ENCODE measurements at regions not wholly inside any gene's neighbourhood (a gene's known extent, or its start where the extent isn't known, plus 50 kb on each side); places are given as distances from the start of the nearest gene placed in this dataset.
A peak's percentile ranks its signal among the peaks of the same experiment; 100 is the strongest.
"Not testable (repeated sequence)": the region's sequence is repeated elsewhere in the genome, so short reads cannot be mapped to it uniquely, and the experiment has no call there.

DNA sequence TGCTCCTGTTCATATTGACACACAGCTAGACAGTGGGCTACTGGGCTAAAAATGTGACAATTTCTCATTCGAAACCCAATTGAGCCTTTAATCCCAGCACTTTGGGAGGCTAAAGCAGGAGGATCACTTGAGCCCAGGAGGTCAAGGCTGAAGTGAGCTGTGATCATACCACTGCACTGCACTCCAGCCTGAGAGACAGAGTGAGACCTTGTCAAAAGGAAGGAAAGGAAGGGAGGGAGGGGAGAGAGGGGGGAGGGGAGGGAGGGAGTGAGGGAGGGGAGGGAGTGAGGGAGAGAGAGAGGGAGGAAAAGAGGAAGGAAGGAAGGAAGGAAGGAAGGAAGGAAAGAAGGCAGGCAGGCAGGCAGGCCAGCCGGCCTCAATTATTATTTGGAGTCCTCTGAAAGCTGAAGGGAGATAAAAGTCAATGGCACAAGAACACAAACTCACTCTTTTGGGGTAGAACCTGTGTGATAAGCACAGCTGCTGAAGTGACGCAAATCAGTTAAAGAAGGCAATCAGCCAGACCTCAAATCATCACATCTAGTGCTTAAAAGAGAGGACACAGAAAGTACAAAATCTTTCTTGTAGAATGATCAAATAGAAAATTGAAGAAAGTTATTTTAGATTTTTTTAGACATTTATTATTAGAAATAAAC lies 98.1 kb downstream of the CCDC71L start:
- DNase-seq = no peak

DNA sequence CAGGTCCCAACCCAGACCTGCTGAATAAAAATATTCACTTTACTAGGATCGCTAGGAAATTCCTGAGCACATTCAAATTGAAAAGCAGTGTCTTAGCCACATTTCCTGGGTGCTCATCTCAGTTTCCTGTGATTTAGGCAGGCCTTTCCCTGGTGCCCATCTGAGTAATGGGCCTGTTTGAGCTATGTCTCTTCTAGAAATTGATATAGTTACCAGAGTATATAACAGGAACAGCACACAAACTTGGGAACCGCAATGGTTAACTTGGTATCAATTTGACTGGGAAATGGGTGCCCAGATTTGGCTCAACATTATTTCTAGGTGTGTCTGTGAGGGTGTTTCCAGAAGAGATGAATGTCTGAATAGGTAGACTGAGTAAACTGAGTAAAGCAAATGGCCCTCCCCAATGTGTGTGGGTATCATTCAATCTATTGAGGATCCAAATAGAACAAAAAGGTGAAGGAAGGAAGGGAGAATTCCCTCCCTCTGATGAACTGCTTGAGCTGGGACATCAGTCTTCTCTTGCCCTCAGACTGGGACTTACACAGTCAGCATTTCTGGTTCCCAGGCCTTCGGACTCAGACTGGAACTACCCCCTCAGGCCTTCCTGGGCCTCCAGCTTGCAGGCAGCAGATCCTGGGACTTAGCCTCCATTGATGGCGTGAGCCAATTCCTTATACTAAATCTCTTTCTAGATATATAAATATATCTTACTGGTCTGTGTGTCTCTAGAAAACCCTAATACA lies 99.1 kb downstream of the CCDC71L start:
- DNase-seq = no peak

DNA sequence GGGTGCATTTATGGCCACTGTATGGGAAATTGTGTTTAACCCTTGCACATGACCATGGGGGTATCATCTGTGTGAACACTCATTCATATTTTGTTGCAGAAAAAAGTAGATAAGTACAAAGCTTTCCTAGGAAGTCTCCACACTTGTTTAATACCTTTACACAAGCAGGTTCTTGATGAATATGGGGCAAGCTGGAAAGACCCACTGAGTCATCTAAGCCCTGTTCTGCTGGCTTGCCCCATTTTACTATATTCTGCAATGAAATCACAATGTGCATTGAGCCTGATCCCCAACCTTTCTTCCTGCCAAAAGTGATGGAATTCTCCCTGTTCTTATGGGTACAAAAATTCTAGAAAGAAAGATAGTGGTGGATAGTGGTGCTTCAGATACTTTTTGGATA lies 99.8 kb downstream of the CCDC71L start:
- DNase-seq = no peak

DNA sequence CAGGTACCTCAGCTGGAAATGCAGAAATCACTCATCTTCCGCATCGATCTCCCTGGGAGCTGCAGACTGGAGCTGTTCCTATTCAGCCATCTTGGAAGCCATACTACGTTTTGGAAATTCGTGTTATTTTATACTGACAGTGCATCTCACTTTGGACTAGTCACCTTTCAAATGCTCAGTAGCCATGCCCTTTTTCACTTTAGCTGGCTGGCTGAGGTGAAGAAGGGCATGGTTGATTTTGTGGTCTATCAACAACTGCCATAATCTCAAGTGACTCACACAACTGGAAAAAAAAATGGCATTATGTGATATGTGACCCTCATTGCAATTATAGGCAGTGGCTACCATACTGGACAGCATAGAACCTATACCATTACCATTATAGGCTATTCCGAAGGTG lies 100.5 kb downstream of the CCDC71L start:
- no peak for DNase-seq

DNA sequence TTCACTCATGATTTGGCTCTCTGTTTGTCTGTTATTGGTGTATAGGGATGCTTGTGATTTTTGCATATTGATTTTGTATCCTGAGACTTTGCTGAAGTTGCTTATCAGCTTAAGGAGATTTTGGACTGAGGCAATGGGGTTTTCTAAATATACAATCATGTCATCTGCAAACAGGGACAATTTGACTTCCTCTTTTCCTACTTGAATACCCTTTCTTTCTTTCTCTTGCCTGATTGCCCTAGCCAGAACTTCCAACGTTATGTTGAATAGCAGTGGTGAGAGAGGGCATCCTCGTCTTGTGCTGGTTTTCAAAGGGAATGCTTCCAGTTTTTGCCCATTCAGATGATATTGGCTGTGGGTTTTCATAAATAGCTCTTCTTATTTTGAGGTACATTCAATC lies 104.7 kb downstream of the CCDC71L start:
- DNase-seq = not testable (repeated sequence)

DNA sequence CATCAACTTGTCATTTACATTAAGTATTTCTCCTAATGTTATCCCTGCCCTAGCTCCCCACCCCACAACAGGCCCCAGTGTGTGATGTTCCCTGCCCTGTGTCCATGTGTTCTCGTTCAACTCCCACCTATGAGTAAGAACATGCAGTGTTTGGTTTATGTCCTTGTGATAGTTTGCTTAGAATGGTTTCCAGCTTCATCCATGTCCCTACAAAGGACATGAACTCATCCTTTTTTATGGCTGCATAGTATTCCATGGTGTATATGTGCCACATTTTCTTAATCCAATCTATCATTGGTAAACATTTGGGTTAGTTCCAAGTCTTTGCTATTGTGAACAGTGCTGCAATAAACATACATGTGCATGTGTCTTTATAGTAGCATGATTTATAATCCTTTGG lies 106.3 kb downstream of the CCDC71L start:
- not testable (repeated sequence) for DNase-seq

DNA sequence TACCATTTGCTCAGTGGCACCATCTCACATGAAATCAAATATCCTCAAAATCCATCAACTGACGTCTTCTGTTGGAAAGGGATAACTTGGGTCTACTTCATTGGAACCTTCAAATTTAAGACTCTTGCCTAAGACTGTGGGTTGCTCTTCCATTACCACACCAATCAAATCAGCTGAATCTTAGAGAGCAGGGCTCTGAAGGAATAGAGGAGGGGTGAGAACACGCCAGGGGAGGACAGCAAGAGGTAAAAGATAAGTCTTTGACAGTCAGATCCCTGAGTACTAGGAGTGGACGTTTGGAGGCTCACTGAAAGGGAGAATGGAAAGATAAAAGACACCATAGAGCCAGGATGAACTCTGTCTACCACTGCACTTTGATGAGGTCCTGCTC lies 107.5 kb downstream of the CCDC71L start:
- no peak for DNase-seq

DNA sequence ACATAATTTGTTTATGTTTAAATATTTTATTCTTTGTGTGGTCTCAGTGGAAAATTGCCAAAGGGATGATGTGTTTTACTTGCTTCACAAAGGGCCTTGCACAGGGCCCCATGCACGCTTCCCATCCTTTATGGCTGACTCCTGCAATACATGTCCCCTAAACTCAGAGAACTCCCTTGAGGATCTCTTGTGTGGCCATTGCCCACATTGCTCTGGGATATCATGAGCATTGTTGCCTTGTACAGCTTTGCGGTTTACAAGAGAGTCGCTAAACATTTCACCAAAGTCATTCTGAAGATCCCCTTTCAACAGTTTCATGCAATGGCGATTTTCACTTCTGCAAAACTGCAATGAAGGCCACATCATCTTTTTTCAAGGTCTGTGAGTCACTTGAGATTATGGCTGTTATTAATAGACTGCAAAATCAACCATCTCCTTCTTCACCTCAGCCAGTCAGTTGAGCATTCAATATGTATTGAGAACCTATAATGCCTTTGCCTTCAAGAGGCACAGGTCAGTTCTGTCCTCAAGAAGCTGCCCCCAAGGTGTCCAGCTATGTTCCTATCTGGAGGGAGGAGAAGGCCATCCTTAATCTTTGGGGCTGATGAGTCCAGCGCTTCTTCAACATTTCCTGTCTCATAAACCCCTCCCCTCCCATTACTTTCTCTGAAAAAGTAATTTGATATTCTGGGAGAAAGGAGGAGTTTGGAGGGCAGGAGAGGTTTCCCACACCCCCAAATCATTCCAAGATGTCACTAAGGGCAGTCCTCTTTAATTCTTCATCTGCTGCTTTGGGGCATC lies 108.1 kb downstream of the CCDC71L start:
- DNase-seq = no peak

DNA sequence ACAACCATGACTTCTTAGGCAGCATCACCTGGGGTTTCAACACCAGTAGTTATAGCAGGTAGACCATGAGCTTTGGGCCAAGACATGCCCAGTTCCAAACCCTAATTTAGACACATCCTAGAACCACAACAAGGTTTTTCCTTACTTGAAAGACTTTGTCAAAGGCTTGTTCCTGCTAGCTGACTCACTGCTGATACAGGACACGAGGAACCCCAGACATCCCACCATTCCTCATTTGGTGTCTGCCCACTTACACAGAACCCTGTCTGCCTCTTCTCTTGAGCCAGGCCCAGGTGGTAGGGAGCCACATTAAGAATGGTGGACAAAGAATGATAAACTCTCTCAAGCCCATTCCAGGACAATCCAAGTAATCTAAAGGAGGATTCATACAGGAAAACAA lies 109.0 kb downstream of the CCDC71L start:
- DNase-seq = no peak

DNA sequence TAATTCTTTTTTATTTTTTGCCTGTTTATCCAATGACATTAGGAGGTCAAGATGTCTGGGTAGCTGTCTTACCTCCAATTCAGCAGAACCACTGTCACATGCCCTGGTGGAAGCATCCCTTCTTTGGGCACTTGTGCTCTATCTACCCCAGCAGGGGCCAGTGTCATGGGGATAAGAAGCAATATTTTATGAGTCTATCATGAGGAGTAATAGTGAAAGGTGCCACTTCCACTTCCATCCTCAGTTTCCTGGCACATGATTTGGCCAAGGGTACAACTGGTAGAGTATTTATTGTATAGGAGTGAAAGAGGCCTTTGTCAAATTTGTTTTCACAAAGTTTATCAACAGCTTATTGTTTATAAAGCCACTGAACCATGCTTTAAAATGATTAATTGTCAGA lies 112.5 kb downstream of the CCDC71L start:
- no peak for DNase-seq

DNA sequence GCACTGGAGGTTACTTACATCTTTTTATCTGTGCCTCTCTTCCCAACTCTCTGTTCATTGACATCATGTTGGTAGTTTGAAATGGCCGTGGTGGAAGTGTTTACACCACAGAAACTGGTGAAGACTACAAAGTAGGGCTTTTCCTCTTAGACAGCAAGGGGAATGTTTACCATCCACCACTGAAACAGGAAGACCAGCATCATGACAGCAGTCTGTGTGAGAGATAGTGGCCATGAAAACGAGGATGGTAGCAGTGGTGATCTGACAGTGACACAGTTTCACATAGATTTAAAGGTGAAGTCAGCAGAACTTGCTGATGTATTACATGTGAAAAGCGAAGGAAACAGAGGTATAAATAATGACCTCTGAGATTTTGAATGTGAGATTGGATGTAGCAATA lies 115.7 kb downstream of the CCDC71L start:
- DNase-seq = no peak

DNA sequence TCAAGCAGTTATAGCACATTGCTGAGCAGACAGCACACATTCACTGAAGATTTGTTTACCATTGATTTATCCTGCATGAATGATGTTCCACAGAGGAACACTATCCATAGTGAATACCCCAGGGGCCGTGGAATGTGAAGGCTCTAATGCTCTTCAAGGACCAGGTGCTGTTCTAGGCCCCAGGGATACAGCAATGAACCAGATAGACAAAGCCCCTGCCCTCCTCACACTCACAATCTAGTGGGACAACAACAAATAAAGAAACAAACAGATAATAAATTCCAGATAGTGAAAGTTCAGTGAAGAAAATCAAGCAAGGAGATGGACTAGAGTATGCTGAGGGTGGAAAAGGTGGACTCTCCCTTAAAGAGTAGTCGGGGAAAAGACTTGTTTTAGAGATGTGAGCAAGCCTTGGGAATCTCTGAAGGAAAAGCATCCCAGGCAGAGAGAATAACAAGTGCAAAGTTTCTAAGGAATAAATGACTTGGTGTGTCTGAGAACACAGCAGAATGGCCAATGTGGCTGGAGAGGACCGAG lies 117.7 kb downstream of the CCDC71L start:
- no peak for DNase-seq

DNA sequence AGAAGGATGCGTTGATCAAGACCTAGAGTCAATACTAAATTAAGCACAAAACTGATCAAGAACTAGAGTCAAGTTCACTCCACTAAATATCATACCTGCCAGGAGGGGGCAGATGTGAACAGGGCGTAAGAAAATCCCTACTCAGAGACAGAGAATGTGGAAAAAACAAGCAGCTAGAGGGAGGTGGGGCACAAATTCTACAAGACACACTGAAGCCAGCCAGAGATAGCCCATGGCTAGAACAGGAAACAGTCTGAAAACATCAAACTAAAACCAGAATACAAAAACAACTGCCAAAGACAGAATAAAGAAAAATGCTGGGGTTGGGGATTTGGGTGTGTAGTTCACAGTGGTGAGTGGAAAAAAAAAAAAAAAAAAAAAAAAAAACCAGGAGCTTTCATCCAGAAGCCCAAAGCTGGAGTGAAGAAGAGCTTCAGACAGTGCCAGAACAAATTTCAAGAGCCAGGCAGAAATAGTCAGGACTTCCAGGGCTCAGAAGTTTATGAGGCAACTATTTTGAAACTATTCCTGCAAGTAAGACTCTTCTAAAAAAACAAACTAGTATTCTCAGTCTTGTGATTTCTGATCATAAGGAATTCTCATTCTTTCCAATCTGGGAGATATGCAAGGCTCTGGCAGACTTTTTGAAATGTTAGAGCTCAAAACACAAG lies 118.3 kb downstream of the CCDC71L start:
- peak; percentile 52 to 55 for DNase-seq

DNA sequence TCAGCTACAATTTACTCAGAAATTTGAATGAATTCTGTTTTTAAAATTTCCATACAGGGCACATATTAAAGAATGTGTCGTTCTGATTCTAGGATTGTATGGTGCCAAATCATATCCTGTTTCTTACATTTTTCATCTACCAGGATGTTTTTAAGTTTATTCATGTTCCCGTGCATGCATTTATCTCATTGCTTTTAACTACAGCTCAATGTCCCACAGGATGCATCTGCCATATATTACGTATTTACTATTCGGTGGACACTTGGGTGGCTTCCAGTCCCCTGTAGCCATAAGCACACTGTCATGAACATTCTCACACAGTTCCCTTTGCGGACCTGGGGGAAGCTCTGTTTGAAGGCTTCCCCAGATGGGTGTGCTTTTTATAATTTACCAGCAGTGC lies 122.3 kb downstream of the CCDC71L start:
- DNase-seq = no peak

DNA sequence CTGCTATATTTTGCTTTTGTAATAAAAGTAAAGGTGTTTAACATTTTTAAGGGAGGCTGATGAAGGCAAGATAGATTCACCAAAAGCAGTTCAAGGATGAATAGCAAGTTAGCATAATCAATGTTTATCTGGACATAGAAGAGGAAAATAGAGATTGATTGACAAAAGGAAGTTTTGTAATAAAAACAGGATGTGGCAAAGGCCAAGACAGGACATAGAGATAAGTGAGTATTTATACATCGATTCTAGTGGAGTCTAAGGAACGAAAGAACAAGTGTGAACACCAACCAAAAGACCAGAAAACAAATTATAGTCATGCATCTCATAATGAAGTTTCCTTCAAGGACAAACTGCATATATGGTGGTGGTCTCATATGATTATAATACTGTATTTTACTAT lies 123.8 kb downstream of the CCDC71L start:
- DNase-seq = no peak

DNA sequence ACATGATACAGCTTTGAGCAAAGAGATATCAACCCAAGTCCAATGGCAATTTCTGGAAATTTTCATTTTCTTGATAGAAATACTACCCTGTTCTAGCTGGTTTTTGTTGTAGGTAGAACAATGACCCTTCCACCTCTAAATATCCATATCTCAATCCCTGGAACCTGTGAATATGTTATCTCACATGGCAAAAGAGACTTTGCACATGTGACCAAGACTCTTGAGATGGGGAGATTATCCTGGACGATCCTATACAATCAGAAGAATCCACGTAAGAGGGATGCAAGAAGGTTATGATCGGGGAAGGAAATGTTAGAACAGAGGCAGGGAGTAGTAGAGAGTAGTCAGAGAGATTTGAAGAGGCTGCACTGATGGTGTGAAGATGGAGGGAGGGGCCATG lies 124.9 kb downstream of the CCDC71L start:
- DNase-seq = no peak

DNA sequence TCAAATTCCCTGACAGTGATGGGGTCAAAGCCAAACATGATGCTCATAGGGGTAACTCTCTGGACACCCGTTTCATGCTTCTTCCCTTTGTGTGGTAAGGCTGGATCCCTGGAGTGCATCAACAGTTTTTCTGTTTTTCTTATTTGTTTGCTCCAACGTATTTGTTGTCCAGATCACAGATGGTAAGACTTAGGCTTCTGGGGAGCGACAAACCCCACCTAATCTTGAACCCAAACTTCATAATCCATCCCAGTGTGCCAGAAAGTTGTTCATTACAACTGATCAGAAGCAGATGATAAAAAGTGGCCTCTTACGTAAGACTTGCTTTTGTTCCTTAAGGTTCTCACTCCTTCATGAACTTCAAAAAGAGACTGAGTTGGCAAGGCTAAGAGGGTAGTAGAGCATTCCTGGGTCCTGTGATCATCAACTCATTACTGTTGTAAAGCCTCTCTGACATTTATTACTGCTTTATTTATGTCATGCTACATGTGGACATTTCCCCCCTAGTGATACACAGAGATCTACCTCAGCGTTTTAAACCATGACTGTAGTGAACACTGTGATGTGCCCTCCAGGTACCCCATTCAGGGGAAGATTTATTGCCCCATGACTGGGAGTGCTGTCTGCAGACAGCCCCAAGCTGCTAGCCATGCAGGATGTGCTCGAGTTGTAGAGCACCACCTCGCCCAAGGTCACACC lies 125.6 kb downstream of the CCDC71L start:
- no peak for DNase-seq

DNA sequence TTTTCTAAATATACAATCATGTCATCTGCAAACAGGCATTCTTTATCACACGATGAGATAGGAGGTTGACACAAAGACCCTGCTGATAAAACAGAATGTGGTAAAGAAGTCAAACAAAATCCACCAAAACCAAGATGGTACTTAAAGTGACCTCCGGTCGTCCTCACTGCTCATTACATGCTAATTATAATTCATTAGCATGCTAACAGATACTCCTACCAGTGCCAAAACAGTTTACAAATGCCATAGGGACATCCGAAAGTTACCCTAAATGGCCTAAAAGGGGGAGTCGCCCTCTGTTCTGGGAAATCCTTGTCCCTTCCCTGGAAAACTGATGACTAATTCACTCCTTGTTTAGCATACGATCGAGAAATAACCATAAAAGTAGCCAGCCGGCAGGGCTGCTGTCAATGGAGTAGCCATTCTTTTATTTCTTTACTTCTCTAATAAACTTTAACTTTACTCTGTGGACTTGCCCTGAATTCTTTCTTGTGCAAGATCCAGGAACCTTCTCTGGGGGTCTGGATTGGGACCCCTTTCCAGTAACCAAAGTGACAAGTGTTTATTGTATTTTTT lies 126.6 kb downstream of the CCDC71L start:
- DNase-seq = no peak

DNA sequence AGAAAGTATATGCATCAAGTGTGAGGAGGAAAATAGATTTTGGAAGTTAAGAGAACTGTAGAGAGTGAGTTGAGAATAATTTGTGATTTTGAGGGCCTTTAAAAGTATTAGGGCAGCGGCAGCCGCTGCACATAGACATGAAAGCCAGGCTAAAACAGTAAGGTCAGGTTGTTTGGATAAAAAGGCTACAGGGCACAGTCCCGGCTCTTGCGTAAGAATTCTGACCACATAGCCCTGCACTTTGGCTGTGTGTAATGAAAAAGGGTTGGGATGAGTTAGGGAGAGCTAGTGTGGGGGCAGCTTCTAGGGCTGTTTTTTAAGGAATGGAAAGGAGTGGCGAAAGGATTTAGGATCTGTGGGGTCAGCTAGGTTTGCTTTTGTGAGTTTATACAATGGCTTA lies 130.8 kb downstream of the CCDC71L start:
- not testable (repeated sequence) for DNase-seq

DNA sequence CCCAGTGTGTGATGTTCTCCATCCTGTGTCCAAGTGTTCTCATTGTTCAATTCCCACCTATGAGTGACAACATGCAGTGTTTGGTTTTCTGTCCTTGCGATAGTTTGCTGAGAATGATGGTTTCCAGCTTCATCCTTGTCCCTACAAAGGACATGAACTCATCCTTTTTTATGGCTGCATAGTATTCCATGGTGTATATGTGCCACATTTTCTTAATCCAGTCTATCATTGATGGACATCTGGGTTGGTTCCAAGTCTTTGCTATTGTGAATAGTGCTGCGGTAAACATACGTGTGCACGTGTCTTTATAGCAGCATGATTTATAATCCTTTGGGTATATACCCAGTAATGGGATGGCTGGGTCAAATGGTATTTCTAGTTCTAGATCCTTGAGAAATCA lies 134.3 kb downstream of the CCDC71L start:
- DNase-seq = not testable (repeated sequence)

DNA sequence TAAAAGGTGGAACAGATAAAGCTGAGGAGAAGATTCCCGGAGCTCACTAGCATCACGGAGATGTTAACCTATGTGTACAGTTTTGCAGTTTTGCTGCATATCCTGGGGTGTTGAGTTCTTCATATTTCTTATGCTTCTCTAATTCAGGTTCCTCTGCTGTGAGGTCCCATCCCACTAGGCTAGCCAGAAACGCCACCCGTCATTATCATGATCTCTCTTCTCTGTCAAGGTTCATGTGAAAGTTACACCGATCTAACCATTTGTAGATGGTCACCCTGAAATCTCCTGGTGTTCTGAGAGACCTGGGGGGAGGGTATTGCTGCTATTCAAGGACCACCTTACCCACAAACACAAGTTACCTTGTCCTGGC lies 136.3 kb downstream of the CCDC71L start:
- no peak for DNase-seq

DNA sequence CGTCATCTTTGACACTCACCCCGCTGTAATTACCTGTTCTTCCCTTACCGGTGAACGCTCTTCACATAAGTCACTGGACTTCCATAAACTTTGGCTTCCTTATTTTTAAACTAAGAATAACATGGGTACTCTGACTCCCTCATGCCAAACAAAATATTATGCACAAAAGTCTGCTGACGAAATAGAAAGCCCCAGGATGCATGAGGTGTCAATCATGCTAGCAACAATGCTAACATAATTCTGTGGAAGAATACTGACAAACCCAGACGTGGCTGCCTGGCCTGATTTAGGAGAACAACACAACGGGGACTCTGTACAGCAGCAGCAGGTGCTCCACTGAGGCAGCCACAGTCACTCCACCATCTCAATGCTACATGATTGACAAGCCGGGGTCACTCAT lies 137.5 kb downstream of the CCDC71L start:
- DNase-seq = no peak

Measured in activated T-cell treated with anti-CD3 and anti-CD28 coated beads, Interleukin-2, amount 50 U/mL, for 48 hours (primary cell).